ENCODE measurements at regions not wholly inside any gene's neighbourhood (a gene's known extent, or its start where the extent isn't known, plus 50 kb on each side); places are given as distances from the start of the nearest gene placed in this dataset.

GRCh38 chr17:71464751-71465150 is 656.1 kb upstream of the SOX9 start:
- FAIRE-seq (no peak), DNase-seq (ENCODE audit: low read depth, low spot score) (no peak)
- dilution Hi-C loops (cut with MboI; ENCODE audit: extremely low pct_ligation_motif_present, low sequenced_read_pairs): no loop called here
- Histone ChIP-seq H3K27me3 (ENCODE audit: control insufficient read depth, extremely low read depth, insufficient read depth, low read length) (no peaks in the 10 kb centered on the region), H3K4me3 (ENCODE audit: control insufficient read depth in 2 of 3, extremely low read depth in 1 of 3, insufficient read depth in 2 of 3, low read depth in 1 of 3, low read length in 3 of 3) (no peak overlapping the region), H3K4me2 (ENCODE audit: control insufficient read depth, extremely low read depth, insufficient read depth, low read depth, low read length) (no peak overlapping the region), H3K9me3 (ENCODE audit: control insufficient read depth, low read depth, low read length) (no peaks in the 10 kb centered on the region), H2AFZ (ENCODE audit: control insufficient read depth, low read length) (no peak overlapping the region), H3K9ac (ENCODE audit: control insufficient read depth, extremely low read depth, insufficient read depth, low read length) (no peak overlapping the region), H3K27ac (ENCODE audit: control insufficient read depth, insufficient read depth, low read length) (no peak overlapping the region), H3K4me1 (ENCODE audit: control insufficient read depth, extremely low read depth, insufficient read depth, low read length) (no peaks in the 10 kb centered on the region), H3K36me3 (ENCODE audit: control insufficient read depth in 2 of 2, extremely low read depth in 1 of 2, insufficient read depth in 2 of 2, low read length in 2 of 2) (no peaks in the 10 kb centered on the region), H3K9me1 (ENCODE audit: control insufficient read depth, extremely low read depth, insufficient read depth, low read length) (no peaks in the 10 kb centered on the region), H3K79me2 (ENCODE audit: control insufficient read depth, insufficient read depth, low read length) (no peaks in the 10 kb centered on the region), H4K20me1 (ENCODE audit: control insufficient read depth, extremely low read depth, insufficient read depth, low read length) (no peaks in the 10 kb centered on the region)
- TF ChIP-seq CTCF (optimal IDR thresholded peaks at IDR 0.05 in 1 of 3, IDR thresholded peaks at IDR 0.05 in 1 of 3, conservative IDR thresholded peaks at IDR 0.05 in 1 of 3; ENCODE audit: extremely low read depth in 1 of 3, insufficient read depth in 2 of 3, low read length in 3 of 3) (no peak), EZH2 (IDR thresholded peaks at IDR 0.05; ENCODE audit: low read length) (no peak)

- Histone ChIP-seq H3K36me3 (ENCODE audit: control insufficient read depth in 2 of 2, extremely low read depth in 1 of 2, insufficient read depth in 2 of 2, low read length in 2 of 2) (no peaks in the 10 kb centered on the region), H4K20me1 (ENCODE audit: control insufficient read depth, extremely low read depth, insufficient read depth, low read length) (no peaks in the 10 kb centered on the region), H3K27me3 (ENCODE audit: control insufficient read depth, extremely low read depth, insufficient read depth, low read length) (no peaks in the 10 kb centered on the region), H3K79me2 (ENCODE audit: control insufficient read depth, insufficient read depth, low read length) (no peaks in the 10 kb centered on the region), H3K4me3 (ENCODE audit: control insufficient read depth in 2 of 3, extremely low read depth in 1 of 3, insufficient read depth in 2 of 3, low read depth in 1 of 3, low read length in 3 of 3) (no peak overlapping the region), H3K27ac (ENCODE audit: control insufficient read depth, insufficient read depth, low read length) (no peak overlapping the region), H3K9ac (ENCODE audit: control insufficient read depth, extremely low read depth, insufficient read depth, low read length) (no peak overlapping the region), H2AFZ (ENCODE audit: control insufficient read depth, low read length) (no peak overlapping the region), H3K4me1 (ENCODE audit: control insufficient read depth, extremely low read depth, insufficient read depth, low read length) (peaks cover under 1% of the 10 kb centered on the region), H3K4me2 (ENCODE audit: control insufficient read depth, extremely low read depth, insufficient read depth, low read depth, low read length) (no peak overlapping the region), H3K9me3 (ENCODE audit: control insufficient read depth, low read depth, low read length) (no peaks in the 10 kb centered on the region), H3K9me1 (ENCODE audit: control insufficient read depth, extremely low read depth, insufficient read depth, low read length) (no peaks in the 10 kb centered on the region)
- TF ChIP-seq EZH2 (IDR thresholded peaks at IDR 0.05; ENCODE audit: low read length) (no peak), CTCF (optimal IDR thresholded peaks at IDR 0.05 in 1 of 3, IDR thresholded peaks at IDR 0.05 in 1 of 3, conservative IDR thresholded peaks at IDR 0.05 in 1 of 3; ENCODE audit: extremely low read depth in 1 of 3, insufficient read depth in 2 of 3, low read length in 3 of 3) (no peak)
- dilution Hi-C loops (cut with MboI; ENCODE audit: extremely low pct_ligation_motif_present, low sequenced_read_pairs): no loop called here
- FAIRE-seq (no peak), DNase-seq (ENCODE audit: low read depth, low spot score) (no peak)
These were observed 653.1 kb upstream of the SOX9 start for GRCh38 chr17:71467719-71468118.

Measured in keratinocyte (primary cell).